ENCODE measurements at regions not wholly inside any gene's neighbourhood (a gene's known extent, or its start where the extent isn't known, plus 50 kb on each side); places are given as distances from the start of the nearest gene placed in this dataset.

GRCh38 chr2:36289731-36290130 is 65.8 kb upstream of the CRIM1 start:
- TF ChIP-seq CTCF (conservative IDR thresholded peaks at IDR 0.05; ENCODE audit: low read depth, low read length) (no peak), EZH2 (IDR thresholded peaks at IDR 0.05; ENCODE audit: borderline replicate concordance, low read depth, low read length, poor library complexity, severe bottlenecking) (no peak)
